DND-41 (cell line): ENCODE measurements at regions not wholly inside any gene's neighbourhood (a gene's known extent, or its start where the extent isn't known, plus 50 kb on each side); places are given as distances from the start of the nearest gene placed in this dataset.

Source experiments
- ATAC-seq: fragments of 200-7000 bp; cut with Tn5 transposase; 3 replicates; pipeline ENCODE4 v1.9.1; 2021; ENCODE audit warnings: low read depth; ENCODE audit not compliant: insufficient read depth
- DNase-seq: peaks from one replicate; pipeline ENCODE4 v3.0.0-alpha.2; 2020
- H2AFZ ChIP-seq: 2 replicates; pipeline ENCODE4 v1.6.0; 2012; ENCODE audit warnings: low read depth, low read length
- H3K27ac ChIP-seq: 2 replicates; pipeline ENCODE4 v1.5.1; 2012; ENCODE audit warnings: low read length, inconsistent platforms
- H3K27me3 ChIP-seq: fragments of 200-600 bp; sonication (generic); 2 replicates; pipeline ENCODE4 v1.6.0; 2012; ENCODE audit warnings: low read length, mild to moderate bottlenecking, inconsistent platforms; ENCODE audit not compliant: insufficient read depth, poor library complexity
- H3K36me3 ChIP-seq: 2 replicates; pipeline ENCODE4 v1.5.1; 2012; ENCODE audit warnings: low read length, inconsistent platforms; ENCODE audit not compliant: insufficient read depth
- H3K4me1 ChIP-seq: 2 replicates; pipeline ENCODE4 v1.5.1; 2012; ENCODE audit warnings: mild to moderate bottlenecking, low read length; ENCODE audit not compliant: insufficient read depth
- H3K4me2 ChIP-seq: 2 replicates; pipeline ENCODE4 v1.6.0; 2012; ENCODE audit warnings: mild to moderate bottlenecking, moderate library complexity, low read length, inconsistent platforms; ENCODE audit not compliant: insufficient read depth
- H3K4me3 ChIP-seq, 2 experiments: fragments of 200-600 bp in 1 of 2; shearing (Covaris generic) in 1 of 2; 2 replicates each; pipeline ENCODE4 v1.5.1; 2012 to 2016; ENCODE audit warnings: inconsistent platforms in 2 of 2, low read length in 2 of 2, mild to moderate bottlenecking in 2 of 2, low read depth in 1 of 2, moderate library complexity in 1 of 2
- H3K79me2 ChIP-seq: 2 replicates; pipeline ENCODE4 v1.6.0; 2012; ENCODE audit warnings: low read length, inconsistent platforms; ENCODE audit not compliant: insufficient read depth
- H3K9ac ChIP-seq: 2 replicates; pipeline ENCODE4 v1.6.0; 2012; ENCODE audit warnings: low read depth, mild to moderate bottlenecking, inconsistent platforms, low read length, moderate library complexity
- H3K9me3 ChIP-seq: 2 replicates; pipeline ENCODE4 v1.5.1; 2012; ENCODE audit warnings: low read length, moderate library complexity, mild to moderate bottlenecking, inconsistent platforms; ENCODE audit not compliant: insufficient read depth, severe bottlenecking
- H4K20me1 ChIP-seq: 2 replicates; pipeline ENCODE4 v1.6.0; 2012; ENCODE audit warnings: low read length; ENCODE audit not compliant: insufficient read depth
- EZH2 ChIP-seq: IDR thresholded peaks from 3 replicates; pipeline ENCODE4 v1.6.1; 2012; ENCODE audit warnings: borderline replicate concordance, low read depth, mild to moderate bottlenecking, moderate library complexity, low read length, inconsistent platforms; ENCODE audit not compliant: severe bottlenecking
- TF ChIP-seq, protein P1 (sequence below): IDR thresholded peaks from 2 replicates; pipeline ENCODE4 v1.5.1; 2012; ENCODE audit warnings: borderline replicate concordance, low read length, moderate library complexity, mild to moderate bottlenecking; ENCODE audit not compliant: poor library complexity, severe bottlenecking; ENCODE audit errors: extremely low read depth

DNA sequence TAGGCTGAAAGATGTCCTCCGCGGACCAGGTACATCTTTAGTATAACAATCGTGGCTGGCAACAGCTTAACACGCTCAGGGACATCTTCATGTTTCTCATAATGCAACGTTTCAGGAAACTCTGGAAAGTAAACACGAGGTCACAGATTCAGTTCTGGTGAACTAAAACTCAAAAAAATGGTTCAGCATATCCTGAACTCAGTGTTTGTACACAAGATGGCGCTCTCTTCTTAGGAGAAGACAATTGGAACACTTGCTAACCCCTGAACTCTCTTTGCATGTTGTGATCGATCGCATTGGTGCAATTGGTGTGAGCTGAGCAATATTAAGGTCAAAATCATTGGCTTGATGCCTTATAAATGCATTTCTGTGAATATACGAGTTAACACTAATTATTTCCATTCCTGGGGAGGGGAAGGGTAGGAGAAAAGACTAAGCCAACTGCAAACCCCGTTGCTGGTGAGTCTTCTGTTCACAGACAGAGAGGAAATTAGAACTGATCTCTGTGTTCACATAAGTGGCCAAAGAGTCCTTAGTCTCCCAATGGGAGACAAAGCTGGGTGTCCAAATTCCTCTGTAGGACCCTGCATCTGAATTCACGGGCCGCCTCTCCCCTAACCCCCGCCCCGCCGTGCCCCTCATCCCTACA, 52.6 kb upstream of the FAM180A start:
- H3K9me3 ChIP-seq: no peaks in the 10 kb centered on the region
- peak overlapping the region; percentile 50 for H2AFZ ChIP-seq
- TF ChIP-seq EZH2: no peak
- TF ChIP-seq, protein P1, sequence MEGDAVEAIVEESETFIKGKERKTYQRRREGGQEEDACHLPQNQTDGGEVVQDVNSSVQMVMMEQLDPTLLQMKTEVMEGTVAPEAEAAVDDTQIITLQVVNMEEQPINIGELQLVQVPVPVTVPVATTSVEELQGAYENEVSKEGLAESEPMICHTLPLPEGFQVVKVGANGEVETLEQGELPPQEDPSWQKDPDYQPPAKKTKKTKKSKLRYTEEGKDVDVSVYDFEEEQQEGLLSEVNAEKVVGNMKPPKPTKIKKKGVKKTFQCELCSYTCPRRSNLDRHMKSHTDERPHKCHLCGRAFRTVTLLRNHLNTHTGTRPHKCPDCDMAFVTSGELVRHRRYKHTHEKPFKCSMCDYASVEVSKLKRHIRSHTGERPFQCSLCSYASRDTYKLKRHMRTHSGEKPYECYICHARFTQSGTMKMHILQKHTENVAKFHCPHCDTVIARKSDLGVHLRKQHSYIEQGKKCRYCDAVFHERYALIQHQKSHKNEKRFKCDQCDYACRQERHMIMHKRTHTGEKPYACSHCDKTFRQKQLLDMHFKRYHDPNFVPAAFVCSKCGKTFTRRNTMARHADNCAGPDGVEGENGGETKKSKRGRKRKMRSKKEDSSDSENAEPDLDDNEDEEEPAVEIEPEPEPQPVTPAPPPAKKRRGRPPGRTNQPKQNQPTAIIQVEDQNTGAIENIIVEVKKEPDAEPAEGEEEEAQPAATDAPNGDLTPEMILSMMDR: peak; percentile 91
- H3K9ac ChIP-seq: no peak overlapping the region
- H3K4me3 ChIP-seq: no peak overlapping the region
- peak overlapping the region; percentile 34; the same call in 1 of the 2 replicates for H3K4me2 ChIP-seq
- H4K20me1 ChIP-seq: no peaks in the 10 kb centered on the region
- no peaks in the 10 kb centered on the region for H3K36me3 ChIP-seq
- peaks cover 3% of the 10 kb centered on the region; the same call in 1 of the 2 replicates for H3K4me1 ChIP-seq
- no peak overlapping the region for H3K27ac ChIP-seq
- ATAC-seq (peak; percentile 84), DNase-seq (peak; percentile 22)
- no peaks in the 10 kb centered on the region for H3K79me2 ChIP-seq
- H3K27me3 ChIP-seq: no peaks in the 10 kb centered on the region

DNA sequence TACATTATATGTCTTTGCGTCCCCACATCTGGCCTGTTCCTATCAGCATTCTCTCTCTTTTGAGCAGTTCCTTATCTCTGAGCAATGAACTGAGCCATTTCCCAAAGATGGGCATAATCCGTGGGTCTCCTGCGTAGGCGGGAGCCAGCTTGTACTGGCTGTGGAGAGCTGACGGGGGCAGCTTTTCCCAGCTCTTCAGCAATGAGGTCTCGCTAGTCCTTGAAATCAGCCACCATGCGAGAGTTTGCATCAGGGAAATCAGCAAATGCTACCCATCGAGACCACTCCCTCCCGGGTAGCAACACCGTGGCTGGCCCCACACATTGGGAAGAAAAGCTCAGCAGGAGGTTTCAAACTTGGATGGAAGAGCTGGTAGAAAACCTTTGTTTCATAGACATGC, 51.9 kb upstream of the FAM180A start:
- H3K79me2 ChIP-seq: no peaks in the 10 kb centered on the region
- H2AFZ ChIP-seq: no peak overlapping the region; the same call in 1 of the 2 replicates
- H3K9me3 ChIP-seq: no peaks in the 10 kb centered on the region
- no peak overlapping the region for H3K9ac ChIP-seq
- no peak overlapping the region for H3K27ac ChIP-seq
- DNase-seq: no peak
- H4K20me1 ChIP-seq: no peaks in the 10 kb centered on the region
- no peak overlapping the region for H3K4me3 ChIP-seq
- no peaks in the 10 kb centered on the region for H3K36me3 ChIP-seq
- no peak for ATAC-seq
- peaks cover 3% of the 10 kb centered on the region; the same call in 1 of the 2 replicates for H3K4me1 ChIP-seq
- no peak overlapping the region for H3K4me2 ChIP-seq
- H3K27me3 ChIP-seq: no peaks in the 10 kb centered on the region
- TF ChIP-seq, protein P1: no peak
- TF ChIP-seq EZH2: no peak

DNA sequence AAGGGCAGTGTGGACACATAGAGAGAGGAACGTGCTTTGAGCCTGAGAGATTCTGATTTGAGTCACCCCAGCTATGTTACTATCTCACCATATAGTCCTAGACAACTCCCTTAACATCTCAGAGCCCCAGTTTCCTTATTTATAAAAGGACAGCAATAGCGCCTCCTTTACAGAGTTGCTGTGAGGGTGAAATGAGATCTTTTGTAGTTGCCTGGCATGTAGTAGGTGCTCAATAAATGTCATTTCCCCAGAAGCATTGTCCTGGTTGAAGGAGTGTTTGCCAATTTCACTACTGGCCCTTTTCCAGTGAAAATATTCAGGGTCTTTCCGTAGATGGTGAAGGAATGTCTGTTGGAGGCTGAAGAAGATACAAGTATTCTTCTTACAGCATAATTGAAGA, 51.3 kb upstream of the FAM180A start:
- H3K36me3 ChIP-seq: no peaks in the 10 kb centered on the region
- H3K4me1 ChIP-seq: peaks cover 3% of the 10 kb centered on the region; the same call in 1 of the 2 replicates
- no peak overlapping the region for H3K9ac ChIP-seq
- H3K27me3 ChIP-seq: no peaks in the 10 kb centered on the region
- H3K4me3 ChIP-seq: no peak overlapping the region
- no peak for DNase-seq
- no peaks in the 10 kb centered on the region for H3K79me2 ChIP-seq
- no peaks in the 10 kb centered on the region for H4K20me1 ChIP-seq
- no peak for ATAC-seq
- no peak overlapping the region for H3K27ac ChIP-seq
- no peaks in the 10 kb centered on the region for H3K9me3 ChIP-seq
- no peak overlapping the region for H3K4me2 ChIP-seq
- H2AFZ ChIP-seq: no peak overlapping the region
- TF ChIP-seq EZH2: no peak
- TF ChIP-seq, protein P1: peak; percentile 11
